ENCODE measurements at regions not wholly inside any gene's neighbourhood (a gene's known extent, or its start where the extent isn't known, plus 50 kb on each side); places are given as distances from the start of the nearest gene placed in this dataset.

DNA sequence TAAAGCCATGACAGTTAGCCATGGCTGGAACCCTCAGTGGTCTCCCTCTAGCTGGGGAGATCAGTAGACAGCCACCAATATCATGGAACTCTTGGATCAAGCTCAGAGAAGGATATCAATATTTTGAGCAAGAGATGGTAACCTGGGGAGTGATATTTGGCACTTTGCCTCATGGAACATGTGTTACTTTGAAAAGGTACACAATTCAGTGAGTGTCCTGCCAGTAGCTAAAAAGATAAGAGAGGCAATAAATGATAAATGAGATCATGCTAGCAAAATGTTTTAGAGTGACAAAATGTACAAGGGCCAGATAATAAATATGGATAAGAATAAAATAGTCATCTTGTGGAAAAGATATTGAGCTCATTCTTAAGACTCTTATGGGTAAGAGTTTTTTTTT is 1618.7 kb downstream of the OLFM4 start:
- TF ChIP-seq, protein P1, sequence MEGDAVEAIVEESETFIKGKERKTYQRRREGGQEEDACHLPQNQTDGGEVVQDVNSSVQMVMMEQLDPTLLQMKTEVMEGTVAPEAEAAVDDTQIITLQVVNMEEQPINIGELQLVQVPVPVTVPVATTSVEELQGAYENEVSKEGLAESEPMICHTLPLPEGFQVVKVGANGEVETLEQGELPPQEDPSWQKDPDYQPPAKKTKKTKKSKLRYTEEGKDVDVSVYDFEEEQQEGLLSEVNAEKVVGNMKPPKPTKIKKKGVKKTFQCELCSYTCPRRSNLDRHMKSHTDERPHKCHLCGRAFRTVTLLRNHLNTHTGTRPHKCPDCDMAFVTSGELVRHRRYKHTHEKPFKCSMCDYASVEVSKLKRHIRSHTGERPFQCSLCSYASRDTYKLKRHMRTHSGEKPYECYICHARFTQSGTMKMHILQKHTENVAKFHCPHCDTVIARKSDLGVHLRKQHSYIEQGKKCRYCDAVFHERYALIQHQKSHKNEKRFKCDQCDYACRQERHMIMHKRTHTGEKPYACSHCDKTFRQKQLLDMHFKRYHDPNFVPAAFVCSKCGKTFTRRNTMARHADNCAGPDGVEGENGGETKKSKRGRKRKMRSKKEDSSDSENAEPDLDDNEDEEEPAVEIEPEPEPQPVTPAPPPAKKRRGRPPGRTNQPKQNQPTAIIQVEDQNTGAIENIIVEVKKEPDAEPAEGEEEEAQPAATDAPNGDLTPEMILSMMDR (conservative IDR thresholded peaks at IDR 0.05; ENCODE audit: low read depth, low read length), result no peak
- DNase-seq (ENCODE audit: low read depth), result no peak
- no peak overlapping the region for H3K4me3 ChIP-seq (ENCODE audit: low read depth, low read length)

DNA sequence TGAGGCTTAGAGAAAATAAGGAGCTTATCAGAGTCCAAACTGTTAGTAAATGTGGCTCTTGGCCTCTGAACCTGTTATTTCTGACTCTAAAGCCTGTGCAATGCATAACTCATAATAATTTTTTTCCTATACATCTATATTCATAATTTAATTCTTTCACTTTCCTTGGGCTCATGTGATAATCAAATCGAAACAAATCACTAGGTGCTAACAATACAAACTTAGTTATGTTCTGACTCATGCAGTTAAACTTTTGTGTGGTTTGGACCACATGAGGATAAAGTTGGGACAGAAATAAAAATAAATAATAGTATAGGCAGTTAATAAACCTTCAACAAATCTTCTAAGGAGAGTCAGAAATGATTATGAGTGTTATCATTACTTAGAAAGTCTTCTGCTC is 1629.0 kb downstream of the OLFM4 start:
- H3K4me3 ChIP-seq (ENCODE audit: low read depth, low read length), result no peak overlapping the region
- TF ChIP-seq, protein P1 (conservative IDR thresholded peaks at IDR 0.05; ENCODE audit: low read depth, low read length), result no peak
- DNase-seq (ENCODE audit: low read depth), result no peak

GRCh38 chr13:54658771-54659170 is 1630.2 kb downstream of the OLFM4 start:
- TF ChIP-seq, protein P1 (conservative IDR thresholded peaks at IDR 0.05; ENCODE audit: low read depth, low read length), result no peak

DNA sequence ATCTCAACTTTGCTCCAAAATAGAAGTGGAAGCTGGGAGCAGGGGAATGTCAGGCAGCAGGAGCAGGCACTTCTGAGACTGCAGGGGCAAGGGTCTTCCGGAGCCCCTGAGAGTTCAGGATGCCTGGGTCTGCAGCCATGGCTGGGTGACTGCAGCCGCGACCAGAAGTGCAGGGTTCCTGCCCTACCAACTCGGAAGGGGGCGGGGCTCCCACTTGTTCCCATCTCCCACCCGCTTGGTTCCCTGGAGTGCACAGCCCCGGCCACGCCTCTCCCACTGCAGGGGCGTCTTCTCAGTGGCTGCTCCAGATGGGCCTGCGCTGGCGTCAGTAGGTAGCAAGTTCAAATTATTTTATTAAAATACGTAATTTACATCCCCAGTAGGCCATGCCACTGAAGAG is 1631.7 kb downstream of the OLFM4 start:
- no peak for DNase-seq (ENCODE audit: low read depth)
- no peak overlapping the region for H3K4me3 ChIP-seq (ENCODE audit: low read depth, low read length)
- TF ChIP-seq, protein P1 (conservative IDR thresholded peaks at IDR 0.05; ENCODE audit: low read depth, low read length), result no peak

More at GRCh38 chr13:54658771-54659170, 1630.2 kb downstream of the OLFM4 start:
- no peak overlapping the region for H3K4me3 ChIP-seq (ENCODE audit: low read depth, low read length)
- no peak for DNase-seq (ENCODE audit: low read depth)

DNA sequence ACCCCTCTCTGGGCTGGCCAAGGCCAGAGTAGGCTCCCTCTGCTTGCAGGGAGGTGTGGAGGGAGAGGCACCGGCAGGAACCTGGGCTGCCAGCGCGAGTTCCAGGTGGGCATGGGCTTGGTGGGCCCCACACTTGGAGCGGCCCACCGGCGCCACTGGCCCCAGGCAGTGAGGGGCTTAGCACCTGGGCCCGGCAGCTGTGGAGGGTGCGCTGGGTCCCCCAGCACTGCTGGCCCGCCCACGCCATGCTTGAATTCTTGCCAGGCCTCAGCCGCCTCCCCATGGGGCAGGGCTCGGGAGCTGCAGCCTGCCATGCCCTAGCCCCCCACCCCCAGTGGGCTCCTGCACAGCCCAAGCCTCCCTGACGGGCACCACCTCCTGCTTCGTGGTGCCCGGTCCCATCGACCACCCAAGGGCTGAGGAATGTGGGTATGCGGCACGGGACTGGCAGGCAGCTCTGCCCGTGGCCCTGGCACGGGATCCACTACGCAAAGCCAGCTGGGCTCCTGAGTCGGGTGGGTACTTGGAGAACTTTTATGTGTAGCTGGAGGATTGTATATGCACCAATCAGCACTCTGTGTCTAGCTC is 1648.0 kb downstream of the OLFM4 start:
- TF ChIP-seq, protein P1 (conservative IDR thresholded peaks at IDR 0.05; ENCODE audit: low read depth, low read length), result no peak
- H3K4me3 ChIP-seq (ENCODE audit: low read depth, low read length), result no peak overlapping the region
- no peak for DNase-seq (ENCODE audit: low read depth)

DNA sequence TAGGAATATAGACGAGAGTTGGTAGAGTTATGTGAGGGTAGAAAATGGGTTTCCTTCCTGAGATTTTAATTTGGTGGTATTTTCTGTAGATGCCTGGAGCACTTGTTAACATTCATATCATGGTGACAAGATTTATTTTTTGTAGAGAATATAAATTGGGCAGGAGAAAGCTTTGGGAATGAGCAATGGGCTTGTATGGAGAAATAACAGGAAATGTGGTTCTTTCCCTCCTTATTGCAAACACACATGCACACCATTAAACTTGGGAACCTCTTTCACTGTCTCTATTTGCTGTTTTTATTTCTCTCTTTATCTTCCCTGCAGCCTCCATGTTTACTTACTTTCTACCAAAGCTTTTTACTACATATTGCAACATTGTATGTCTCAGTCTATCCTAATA is 1653.6 kb downstream of the OLFM4 start:
- TF ChIP-seq, protein P1 (conservative IDR thresholded peaks at IDR 0.05; ENCODE audit: low read depth, low read length), result no peak
- no peak overlapping the region for H3K4me3 ChIP-seq (ENCODE audit: low read depth, low read length)
- no peak for DNase-seq (ENCODE audit: low read depth)

DNA sequence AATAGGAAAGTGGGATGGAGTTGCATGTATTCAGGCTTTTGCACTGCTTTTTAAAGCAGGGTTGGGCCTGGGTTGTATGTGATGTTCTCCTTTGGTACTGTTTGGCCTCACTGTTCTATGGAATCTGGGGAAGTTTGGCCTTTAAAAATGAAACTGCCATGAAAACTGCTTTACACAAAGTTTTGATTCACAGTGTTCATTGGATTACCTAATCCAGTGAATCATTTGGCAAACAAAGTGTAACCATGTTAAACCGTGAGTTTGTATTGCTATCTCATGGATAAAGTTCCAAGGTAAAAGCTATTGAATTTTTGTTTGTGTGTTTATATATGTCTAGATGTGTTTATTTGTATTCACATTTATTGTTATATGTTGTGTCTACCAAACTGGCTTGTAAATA is 1658.6 kb downstream of the OLFM4 start:
- DNase-seq (ENCODE audit: low read depth), result no peak
- TF ChIP-seq, protein P1 (conservative IDR thresholded peaks at IDR 0.05; ENCODE audit: low read depth, low read length), result no peak
- H3K4me3 ChIP-seq (ENCODE audit: low read depth, low read length), result no peak overlapping the region
